Stomach (tissue), 8 donors: ENCODE measurements at regions not wholly inside any gene's neighbourhood (a gene's known extent, or its start where the extent isn't known, plus 50 kb on each side); places are given as distances from the start of the nearest gene placed in this dataset.

ENCODE experiments used
- DNase-seq, 2 donors: peaks; one replicate each; pipeline versions ENCODE4 v3.0.0 to v3.0.0-alpha.2; 2013 to 2019
- H3K27ac ChIP-seq, 5 donors: fragments of 200-600 bp in 4 of 5; sonication (generic) in 4 of 5; one replicate each; pipeline ENCODE4 v1.5.1; 2013 to 2019; ENCODE audit warnings: mild to moderate bottlenecking in 1 of 5, moderate library complexity in 1 of 5
- H3K27me3 ChIP-seq, 3 donors: fragments of 200-600 bp; sonication (generic); one replicate each; pipeline ENCODE4 v1.5.1; 2017 to 2019; ENCODE audit warnings: mixed run types in 1 of 3
- H3K36me3 ChIP-seq, 4 donors: fragments of 200-600 bp; sonication (generic); 1 replicate in 3 of 4; 2 replicates in 1 of 4; pipeline ENCODE4 v1.5.1; 2016 to 2019
- H3K4me1 ChIP-seq, 4 donors: fragments of 200-600 bp; sonication (generic); one replicate each; pipeline ENCODE4 v1.5.1; 2016 to 2019
- H3K4me3 ChIP-seq, 4 donors: fragments of 200-600 bp; sonication (generic) in 3 of 4; one replicate each; pipeline ENCODE4 v1.5.1; 2016 to 2019; ENCODE audit warnings: mild to moderate bottlenecking in 1 of 4
- H3K9me3 ChIP-seq, 4 donors: fragments of 200-600 bp; sonication (generic); one replicate each; pipeline ENCODE4 v1.5.1; 2016 to 2019
- CTCF ChIP-seq, 7 experiments: fragments of 450-650 bp in 4 of 7; fragments of 200-600 bp in 3 of 7; sonication (generic) in 3 of 7; IDR thresholded peaks; one replicate each; pipeline ENCODE4 v1.5.1; 2016 to 2019; ENCODE audit warnings: antibody characterized with exemption in 7 of 7, control low read depth in 2 of 7, mild to moderate bottlenecking in 1 of 7
- EP300 ChIP-seq: sonication (generic); formaldehyde crosslinking; IDR thresholded peaks from one replicate; pipeline ENCODE4 v1.6.1; 2017; ENCODE audit warnings: antibody characterized with exemption
- POLR2A ChIP-seq, 4 donors: fragments of 450-650 bp; IDR thresholded peaks; one replicate each; pipeline ENCODE4 v1.6.1; 2016; ENCODE audit warnings: antibody characterized with exemption in 4 of 4, control low read depth in 2 of 4, mild to moderate bottlenecking in 1 of 4, moderate library complexity in 1 of 4
- POLR2AphosphoS5 ChIP-seq, 3 donors: sonication (generic); formaldehyde crosslinking; IDR thresholded peaks; one replicate each; pipeline ENCODE4 v1.6.1; 2016; ENCODE audit warnings: antibody characterized with exemption in 3 of 3
- WGBS, 5 donors: extraction: QIAGEN DNeasy Blood & Tissue Kit in 3 of 5; methylation state at CpG; one replicate each; pipeline versions ENCODE4 v1.1.5 to v1.1.7; 2013 to 2018; 5-methylcytosine and 5-hydroxymethylcytosine counted together
- intact Hi-C: fragments of 100-400 bp; cut with DNase I; formaldehyde crosslinking; loops from one replicate; pipeline ENCODE4 v1.15.1; 2023; ENCODE audit warnings: low total_unique reads
- donor health status: healthy with polysubstance abuse.
- donor health status: Bipolar disorder and iron deficiency.
- donor health status: healthy.

- 49 to 59% (median 58%) methylated on average over 1 of the region's 1 CpG for WGBS, 5 donors
- H3K36me3 ChIP-seq, result no peaks in the 10 kb centered on the region
Observed at GRCh38 chr18:34311468-34311867, 86.8 kb upstream of the NOL4 start.

GRCh38 chr18:34314847-34315246 is 90.1 kb upstream of the NOL4 start:
- Histone ChIP-seq H3K27ac (no peak overlapping the region), H3K27me3 (peaks cover 0 to 3% (median 0%) of the 10 kb centered on the region in 3 donors), H3K9me3 (no peaks in the 10 kb centered on the region), H3K4me1 (no peaks in the 10 kb centered on the region), H3K36me3 (no peaks in the 10 kb centered on the region), H3K4me3 (no peak overlapping the region)
- intact Hi-C loops, result no loop called here
- no peak for DNase-seq
- WGBS, 5 donors, result 77 to 93% (median 89%) methylated on average over 4 of the region's 4 CpGs
- TF ChIP-seq EP300, result no peak
- TF ChIP-seq POLR2AphosphoS5 (IDR thresholded peaks at IDR 0.05), result no peak
- TF ChIP-seq CTCF (IDR thresholded peaks at IDR 0.05), result no peak
- TF ChIP-seq POLR2A (IDR thresholded peaks at IDR 0.05), result no peak

More at GRCh38 chr18:34311468-34311867, 86.8 kb upstream of the NOL4 start:
- no peak overlapping the region for H3K27ac ChIP-seq
- no peak for DNase-seq
- no peak overlapping the region for H3K4me3 ChIP-seq
- intact Hi-C loops, result no loop called here
- TF ChIP-seq POLR2AphosphoS5 (IDR thresholded peaks at IDR 0.05) (no peak), POLR2A (IDR thresholded peaks at IDR 0.05) (no peak), CTCF (IDR thresholded peaks at IDR 0.05) (no peak), EP300 (no peak)
- no peaks in the 10 kb centered on the region for H3K4me1 ChIP-seq
- no peaks in the 10 kb centered on the region for H3K9me3 ChIP-seq
- H3K27me3 ChIP-seq, result peaks cover 0 to 3% (median 0%) of the 10 kb centered on the region in 3 donors

GRCh38 chr18:34315591-34316352 is 91.1 kb upstream of the NOL4 start:
- intact Hi-C loops, result no loop called here

GRCh38 chr18:34320267-34320666 is 95.6 kb upstream of the NOL4 start:
- no peaks in the 10 kb centered on the region for H3K27me3 ChIP-seq
- H3K9me3 ChIP-seq, result no peaks in the 10 kb centered on the region
- H3K27ac ChIP-seq, result no peak overlapping the region
- TF ChIP-seq EP300 (no peak), POLR2AphosphoS5 (IDR thresholded peaks at IDR 0.05) (no peak), CTCF (IDR thresholded peaks at IDR 0.05) (no peak), POLR2A (IDR thresholded peaks at IDR 0.05) (no peak)
- no peaks in the 10 kb centered on the region for H3K4me1 ChIP-seq
- DNase-seq, result no peak
- 67 to 80% (median 75%) methylated on average over 2 of the region's 2 CpGs for WGBS, 5 donors
- no peaks in the 10 kb centered on the region for H3K36me3 ChIP-seq
- H3K4me3 ChIP-seq, result no peak overlapping the region
- intact Hi-C loops, result no loop called here

More at GRCh38 chr18:34315591-34316352, 91.1 kb upstream of the NOL4 start:
- no peaks in the 10 kb centered on the region for H3K36me3 ChIP-seq
- WGBS, 5 donors, result 78 to 85% (median 82%) methylated on average over 6 of the region's 6 CpGs
- H3K27me3 ChIP-seq, result peaks cover 0 to 3% (median 0%) of the 10 kb centered on the region in 3 donors
- H3K27ac ChIP-seq, result no peak overlapping the region
- H3K4me1 ChIP-seq, result no peaks in the 10 kb centered on the region
- TF ChIP-seq CTCF (IDR thresholded peaks at IDR 0.05) (no peak), POLR2A (IDR thresholded peaks at IDR 0.05) (no peak), POLR2AphosphoS5 (IDR thresholded peaks at IDR 0.05) (no peak), EP300 (no peak)
- H3K9me3 ChIP-seq, result no peaks in the 10 kb centered on the region
- no peak for DNase-seq
- H3K4me3 ChIP-seq, result no peak overlapping the region
